ENCODE measurements at regions not wholly inside any gene's neighbourhood (a gene's known extent, or its start where the extent isn't known, plus 50 kb on each side); places are given as distances from the start of the nearest gene placed in this dataset.
A peak's percentile ranks its signal among the peaks of the same experiment; 100 is the strongest.

DNA sequence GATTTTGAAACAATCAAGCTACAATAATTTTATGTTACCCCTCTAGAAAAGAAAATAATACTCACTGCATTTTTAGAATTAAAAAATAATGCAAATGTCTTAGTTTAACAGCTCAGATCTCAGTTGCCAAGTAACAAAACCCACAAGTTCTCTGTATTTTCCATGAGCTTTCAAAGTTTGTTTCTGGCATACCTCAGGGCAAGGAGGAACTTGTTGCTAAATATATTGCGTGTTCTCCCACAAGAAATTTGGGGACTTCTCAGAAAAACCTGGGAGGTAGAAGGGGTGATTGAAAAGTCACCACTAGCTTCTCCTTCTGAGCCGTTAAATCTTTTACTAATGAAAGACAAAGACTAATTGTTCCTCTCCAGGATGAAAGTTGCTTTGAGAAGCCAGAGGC is 236.8 kb upstream of the MARCKS start:
- Histone ChIP-seq H3K27ac (ENCODE audit: low read depth) (no peak overlapping the region), H3K4me3 (no peak overlapping the region), H3K79me2 (replicated peaks; ENCODE audit: insufficient read depth) (no peaks in the 10 kb centered on the region), H4K20me1 (replicated peaks; ENCODE audit: insufficient read depth) (no peaks in the 10 kb centered on the region), H3F3A (replicated peaks; ENCODE audit: low read depth) (no peaks in the 10 kb centered on the region), H3K4me2 (0 out of 2 replicates have a peak overlapping the region, but pooled peaks have one; percentile 19), H3K27me3 (ENCODE audit: insufficient read depth) (no peaks in the 10 kb centered on the region), H3K4me1 (ENCODE audit: insufficient read depth) (no peaks in the 10 kb centered on the region; the same call in 1 of the 2 replicates), H3K36me3 (ENCODE audit: insufficient read depth) (no peaks in the 10 kb centered on the region), H2AFZ (no peak overlapping the region), H3K9me2 (ENCODE audit: insufficient read depth) (no peaks in the 10 kb centered on the region)
- H3K9me3 Mint-ChIP-seq, result no peaks in the 10 kb centered on the region
- peaks cover 11% of the 10 kb centered on the region for H3K4me1 Mint-ChIP-seq
- TF ChIP-seq NANOG (IDR thresholded peaks at IDR 0.05; ENCODE audit: borderline replicate concordance) (no peak), EZH2 (IDR thresholded peaks at IDR 0.05; ENCODE audit: low read depth, unreplicated experiment) (no peak), CREB1 (CRISPR knock-in tag; IDR thresholded peaks at IDR 0.05; ENCODE audit: low read depth) (no peak), JUNB (IDR thresholded peaks at IDR 0.05; ENCODE audit: unreplicated experiment) (no peak), STAT1 (IDR thresholded peaks at IDR 0.05; ENCODE audit: unreplicated experiment) (no peak), ZNF114 (CRISPR knock-in tag; IDR thresholded peaks at IDR 0.05) (no peak), EZH2phosphoT487 (IDR thresholded peaks at IDR 0.05; ENCODE audit: unreplicated experiment) (no peak), POLR2AphosphoS5 (IDR thresholded peaks at IDR 0.05; ENCODE audit: low read depth) (no peak), ZNF331 (CRISPR knock-in tag; IDR thresholded peaks at IDR 0.05; ENCODE audit: low read depth) (no peak)
- TF ChIP-seq, protein P1, sequence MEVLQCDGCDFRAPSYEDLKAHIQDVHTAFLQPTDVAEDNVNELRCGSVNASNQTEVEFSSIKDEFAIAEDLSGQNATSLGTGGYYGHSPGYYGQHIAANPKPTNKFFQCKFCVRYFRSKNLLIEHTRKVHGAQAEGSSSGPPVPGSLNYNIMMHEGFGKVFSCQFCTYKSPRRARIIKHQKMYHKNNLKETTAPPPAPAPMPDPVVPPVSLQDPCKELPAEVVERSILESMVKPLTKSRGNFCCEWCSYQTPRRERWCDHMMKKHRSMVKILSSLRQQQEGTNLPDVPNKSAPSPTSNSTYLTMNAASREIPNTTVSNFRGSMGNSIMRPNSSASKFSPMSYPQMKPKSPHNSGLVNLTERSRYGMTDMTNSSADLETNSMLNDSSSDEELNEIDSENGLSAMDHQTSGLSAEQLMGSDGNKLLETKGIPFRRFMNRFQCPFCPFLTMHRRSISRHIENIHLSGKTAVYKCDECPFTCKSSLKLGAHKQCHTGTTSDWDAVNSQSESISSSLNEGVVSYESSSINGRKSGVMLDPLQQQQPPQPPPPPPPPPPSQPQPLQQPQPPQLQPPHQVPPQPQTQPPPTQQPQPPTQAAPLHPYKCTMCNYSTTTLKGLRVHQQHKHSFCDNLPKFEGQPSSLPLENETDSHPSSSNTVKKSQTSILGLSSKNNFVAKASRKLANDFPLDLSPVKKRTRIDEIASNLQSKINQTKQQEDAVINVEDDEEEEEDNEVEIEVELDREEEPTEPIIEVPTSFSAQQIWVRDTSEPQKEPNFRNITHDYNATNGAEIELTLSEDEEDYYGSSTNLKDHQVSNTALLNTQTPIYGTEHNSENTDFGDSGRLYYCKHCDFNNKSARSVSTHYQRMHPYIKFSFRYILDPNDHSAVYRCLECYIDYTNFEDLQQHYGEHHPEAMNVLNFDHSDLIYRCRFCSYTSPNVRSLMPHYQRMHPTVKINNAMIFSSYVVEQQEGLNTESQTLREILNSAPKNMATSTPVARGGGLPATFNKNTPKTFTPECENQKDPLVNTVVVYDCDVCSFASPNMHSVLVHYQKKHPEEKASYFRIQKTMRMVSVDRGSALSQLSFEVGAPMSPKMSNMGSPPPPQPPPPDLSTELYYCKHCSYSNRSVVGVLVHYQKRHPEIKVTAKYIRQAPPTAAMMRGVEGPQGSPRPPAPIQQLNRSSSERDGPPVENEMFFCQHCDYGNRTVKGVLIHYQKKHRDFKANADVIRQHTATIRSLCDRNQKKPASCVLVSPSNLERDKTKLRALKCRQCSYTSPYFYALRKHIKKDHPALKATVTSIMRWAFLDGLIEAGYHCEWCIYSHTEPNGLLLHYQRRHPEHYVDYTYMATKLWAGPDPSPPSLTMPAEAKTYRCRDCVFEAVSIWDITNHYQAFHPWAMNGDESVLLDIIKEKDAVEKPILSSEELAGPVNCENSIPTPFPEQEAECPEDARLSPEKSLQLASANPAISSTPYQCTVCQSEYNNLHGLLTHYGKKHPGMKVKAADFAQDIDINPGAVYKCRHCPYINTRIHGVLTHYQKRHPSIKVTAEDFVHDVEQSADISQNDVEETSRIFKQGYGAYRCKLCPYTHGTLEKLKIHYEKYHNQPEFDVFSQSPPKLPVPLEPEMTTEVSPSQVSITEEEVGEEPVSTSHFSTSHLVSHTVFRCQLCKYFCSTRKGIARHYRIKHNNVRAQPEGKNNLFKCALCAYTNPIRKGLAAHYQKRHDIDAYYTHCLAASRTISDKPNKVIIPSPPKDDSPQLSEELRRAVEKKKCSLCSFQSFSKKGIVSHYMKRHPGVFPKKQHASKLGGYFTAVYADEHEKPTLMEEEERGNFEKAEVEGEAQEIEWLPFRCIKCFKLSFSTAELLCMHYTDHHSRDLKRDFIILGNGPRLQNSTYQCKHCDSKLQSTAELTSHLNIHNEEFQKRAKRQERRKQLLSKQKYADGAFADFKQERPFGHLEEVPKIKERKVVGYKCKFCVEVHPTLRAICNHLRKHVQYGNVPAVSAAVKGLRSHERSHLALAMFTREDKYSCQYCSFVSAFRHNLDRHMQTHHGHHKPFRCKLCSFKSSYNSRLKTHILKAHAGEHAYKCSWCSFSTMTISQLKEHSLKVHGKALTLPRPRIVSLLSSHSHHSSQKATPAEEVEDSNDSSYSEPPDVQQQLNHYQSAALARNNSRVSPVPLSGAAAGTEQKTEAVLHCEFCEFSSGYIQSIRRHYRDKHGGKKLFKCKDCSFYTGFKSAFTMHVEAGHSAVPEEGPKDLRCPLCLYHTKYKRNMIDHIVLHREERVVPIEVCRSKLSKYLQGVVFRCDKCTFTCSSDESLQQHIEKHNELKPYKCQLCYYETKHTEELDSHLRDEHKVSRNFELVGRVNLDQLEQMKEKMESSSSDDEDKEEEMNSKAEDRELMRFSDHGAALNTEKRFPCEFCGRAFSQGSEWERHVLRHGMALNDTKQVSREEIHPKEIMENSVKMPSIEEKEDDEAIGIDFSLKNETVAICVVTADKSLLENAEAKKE (CRISPR knock-in tag; IDR thresholded peaks at IDR 0.05), result no peak
- TF ChIP-seq, protein P2, sequence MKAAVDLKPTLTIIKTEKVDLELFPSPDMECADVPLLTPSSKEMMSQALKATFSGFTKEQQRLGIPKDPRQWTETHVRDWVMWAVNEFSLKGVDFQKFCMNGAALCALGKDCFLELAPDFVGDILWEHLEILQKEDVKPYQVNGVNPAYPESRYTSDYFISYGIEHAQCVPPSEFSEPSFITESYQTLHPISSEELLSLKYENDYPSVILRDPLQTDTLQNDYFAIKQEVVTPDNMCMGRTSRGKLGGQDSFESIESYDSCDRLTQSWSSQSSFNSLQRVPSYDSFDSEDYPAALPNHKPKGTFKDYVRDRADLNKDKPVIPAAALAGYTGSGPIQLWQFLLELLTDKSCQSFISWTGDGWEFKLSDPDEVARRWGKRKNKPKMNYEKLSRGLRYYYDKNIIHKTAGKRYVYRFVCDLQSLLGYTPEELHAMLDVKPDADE (IDR thresholded peaks at IDR 0.05), result no peak
- TF ChIP-seq, protein P3, sequence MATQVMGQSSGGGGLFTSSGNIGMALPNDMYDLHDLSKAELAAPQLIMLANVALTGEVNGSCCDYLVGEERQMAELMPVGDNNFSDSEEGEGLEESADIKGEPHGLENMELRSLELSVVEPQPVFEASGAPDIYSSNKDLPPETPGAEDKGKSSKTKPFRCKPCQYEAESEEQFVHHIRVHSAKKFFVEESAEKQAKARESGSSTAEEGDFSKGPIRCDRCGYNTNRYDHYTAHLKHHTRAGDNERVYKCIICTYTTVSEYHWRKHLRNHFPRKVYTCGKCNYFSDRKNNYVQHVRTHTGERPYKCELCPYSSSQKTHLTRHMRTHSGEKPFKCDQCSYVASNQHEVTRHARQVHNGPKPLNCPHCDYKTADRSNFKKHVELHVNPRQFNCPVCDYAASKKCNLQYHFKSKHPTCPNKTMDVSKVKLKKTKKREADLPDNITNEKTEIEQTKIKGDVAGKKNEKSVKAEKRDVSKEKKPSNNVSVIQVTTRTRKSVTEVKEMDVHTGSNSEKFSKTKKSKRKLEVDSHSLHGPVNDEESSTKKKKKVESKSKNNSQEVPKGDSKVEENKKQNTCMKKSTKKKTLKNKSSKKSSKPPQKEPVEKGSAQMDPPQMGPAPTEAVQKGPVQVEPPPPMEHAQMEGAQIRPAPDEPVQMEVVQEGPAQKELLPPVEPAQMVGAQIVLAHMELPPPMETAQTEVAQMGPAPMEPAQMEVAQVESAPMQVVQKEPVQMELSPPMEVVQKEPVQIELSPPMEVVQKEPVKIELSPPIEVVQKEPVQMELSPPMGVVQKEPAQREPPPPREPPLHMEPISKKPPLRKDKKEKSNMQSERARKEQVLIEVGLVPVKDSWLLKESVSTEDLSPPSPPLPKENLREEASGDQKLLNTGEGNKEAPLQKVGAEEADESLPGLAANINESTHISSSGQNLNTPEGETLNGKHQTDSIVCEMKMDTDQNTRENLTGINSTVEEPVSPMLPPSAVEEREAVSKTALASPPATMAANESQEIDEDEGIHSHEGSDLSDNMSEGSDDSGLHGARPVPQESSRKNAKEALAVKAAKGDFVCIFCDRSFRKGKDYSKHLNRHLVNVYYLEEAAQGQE (IDR thresholded peaks at IDR 0.05; ENCODE audit: unreplicated experiment), result no peak
- TF ChIP-seq, protein P4, sequence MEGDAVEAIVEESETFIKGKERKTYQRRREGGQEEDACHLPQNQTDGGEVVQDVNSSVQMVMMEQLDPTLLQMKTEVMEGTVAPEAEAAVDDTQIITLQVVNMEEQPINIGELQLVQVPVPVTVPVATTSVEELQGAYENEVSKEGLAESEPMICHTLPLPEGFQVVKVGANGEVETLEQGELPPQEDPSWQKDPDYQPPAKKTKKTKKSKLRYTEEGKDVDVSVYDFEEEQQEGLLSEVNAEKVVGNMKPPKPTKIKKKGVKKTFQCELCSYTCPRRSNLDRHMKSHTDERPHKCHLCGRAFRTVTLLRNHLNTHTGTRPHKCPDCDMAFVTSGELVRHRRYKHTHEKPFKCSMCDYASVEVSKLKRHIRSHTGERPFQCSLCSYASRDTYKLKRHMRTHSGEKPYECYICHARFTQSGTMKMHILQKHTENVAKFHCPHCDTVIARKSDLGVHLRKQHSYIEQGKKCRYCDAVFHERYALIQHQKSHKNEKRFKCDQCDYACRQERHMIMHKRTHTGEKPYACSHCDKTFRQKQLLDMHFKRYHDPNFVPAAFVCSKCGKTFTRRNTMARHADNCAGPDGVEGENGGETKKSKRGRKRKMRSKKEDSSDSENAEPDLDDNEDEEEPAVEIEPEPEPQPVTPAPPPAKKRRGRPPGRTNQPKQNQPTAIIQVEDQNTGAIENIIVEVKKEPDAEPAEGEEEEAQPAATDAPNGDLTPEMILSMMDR (conservative IDR thresholded peaks at IDR 0.05; ENCODE audit: low read depth in 2 of 2), result no peak
- no peaks in the 10 kb centered on the region for H3K36me3 Mint-ChIP-seq (ENCODE audit: low read depth)
- H3K27me3 Mint-ChIP-seq (ENCODE audit: insufficient read depth, low read depth, poor library complexity), result peaks cover 3% of the 10 kb centered on the region
- DNase-seq (ENCODE audit: low spot score) (no peak), ATAC-seq (no peak)
- H3K4me3 Mint-ChIP-seq, result no peak overlapping the region
- H3K27ac Mint-ChIP-seq, result no peak overlapping the region
